NCI-H2227 (cell line): ENCODE measurements at regions not wholly inside any gene's neighbourhood (a gene's known extent, or its start where the extent isn't known, plus 50 kb on each side); places are given as distances from the start of the nearest gene placed in this dataset.

Experiments used
- DNase-seq: peaks from one replicate; lab custom pipeline; 2025; ENCODE audit not compliant: unreplicated experiment; lab: John Stamatoyannopoulos, UW

GRCh38 chr1:94708299-94708685 is 111.9 kb upstream of the SLC44A3 start:
- DNase-seq, result no peak

- DNase-seq, result no peak
Measured at GRCh38 chr1:94707321-94708298, 112.5 kb upstream of the SLC44A3 start.

- no peak for DNase-seq
Measured at GRCh38 chr1:94702442-94702815, 117.7 kb upstream of the SLC44A3 start.

GRCh38 chr1:94701796-94702441 is 118.2 kb upstream of the SLC44A3 start:
- no peak for DNase-seq

- no peak for DNase-seq
Measured at GRCh38 chr1:94698759-94699502, 121.2 kb upstream of the SLC44A3 start.

GRCh38 chr1:94698356-94698755 is 121.8 kb upstream of the SLC44A3 start:
- DNase-seq, result no peak

GRCh38 chr1:94697839-94698238 is 122.3 kb upstream of the SLC44A3 start:
- no peak for DNase-seq

GRCh38 chr1:94694226-94694915 is 125.8 kb upstream of the SLC44A3 start:
- no peak for DNase-seq

- no peak for DNase-seq
Measured at GRCh38 chr1:94693435-94693834, 126.7 kb upstream of the SLC44A3 start.

GRCh38 chr1:94693029-94693428 is 127.1 kb upstream of the SLC44A3 start:
- DNase-seq, result no peak

GRCh38 chr1:94688646-94689045 is 131.5 kb upstream of the SLC44A3 start:
- DNase-seq, result peak; percentile 57

- DNase-seq, result no peak
Measured at GRCh38 chr1:94686882-94687281, 133.3 kb upstream of the SLC44A3 start.

- no peak for DNase-seq
Measured at GRCh38 chr1:94684690-94685250, 135.4 kb upstream of the SLC44A3 start.

GRCh38 chr1:94683886-94684285 is 136.3 kb upstream of the SLC44A3 start:
- no peak for DNase-seq

GRCh38 chr1:94680039-94680377 is 138.4 kb upstream of the F3 start:
- no peak for DNase-seq

GRCh38 chr1:94679332-94680038 is 137.9 kb upstream of the F3 start:
- DNase-seq, result no peak

GRCh38 chr1:94678202-94678848 is 136.8 kb upstream of the F3 start:
- no peak for DNase-seq

- DNase-seq, result no peak
Measured at GRCh38 chr1:94677714-94678113, 136.2 kb upstream of the F3 start.

GRCh38 chr1:94677087-94677486 is 135.5 kb upstream of the F3 start:
- no peak for DNase-seq

- DNase-seq, result no peak
Measured at GRCh38 chr1:94676686-94677085, 135.1 kb upstream of the F3 start.
